Coronary artery (tissue), 2 donors: ENCODE measurements at regions not wholly inside any gene's neighbourhood (a gene's known extent, or its start where the extent isn't known, plus 50 kb on each side); places are given as distances from the start of the nearest gene placed in this dataset.
"Not testable (repeated sequence)": the region's sequence is repeated elsewhere in the genome, so short reads cannot be mapped to it uniquely, and the experiment has no call there.

Experiments used
- DNase-seq: peaks from one replicate; pipeline ENCODE4 v3.0.0-alpha.2; 2017; ENCODE audit warnings: low spot score
- H3K27ac ChIP-seq, 2 donors: fragments of 200-600 bp; sonication (generic); one replicate each; pipeline ENCODE4 v1.5.1; 2016 to 2019
- H3K4me3 ChIP-seq: fragments of 200-600 bp; sonication (generic); 2 replicates; pipeline ENCODE4 v1.5.1; 2016; ENCODE audit warnings: mild to moderate bottlenecking, moderate library complexity
- CTCF ChIP-seq: fragments of 200-600 bp; sonication (generic); IDR thresholded peaks from one replicate; pipeline ENCODE4 v1.5.1; 2019; ENCODE audit warnings: antibody characterized with exemption

DNA sequence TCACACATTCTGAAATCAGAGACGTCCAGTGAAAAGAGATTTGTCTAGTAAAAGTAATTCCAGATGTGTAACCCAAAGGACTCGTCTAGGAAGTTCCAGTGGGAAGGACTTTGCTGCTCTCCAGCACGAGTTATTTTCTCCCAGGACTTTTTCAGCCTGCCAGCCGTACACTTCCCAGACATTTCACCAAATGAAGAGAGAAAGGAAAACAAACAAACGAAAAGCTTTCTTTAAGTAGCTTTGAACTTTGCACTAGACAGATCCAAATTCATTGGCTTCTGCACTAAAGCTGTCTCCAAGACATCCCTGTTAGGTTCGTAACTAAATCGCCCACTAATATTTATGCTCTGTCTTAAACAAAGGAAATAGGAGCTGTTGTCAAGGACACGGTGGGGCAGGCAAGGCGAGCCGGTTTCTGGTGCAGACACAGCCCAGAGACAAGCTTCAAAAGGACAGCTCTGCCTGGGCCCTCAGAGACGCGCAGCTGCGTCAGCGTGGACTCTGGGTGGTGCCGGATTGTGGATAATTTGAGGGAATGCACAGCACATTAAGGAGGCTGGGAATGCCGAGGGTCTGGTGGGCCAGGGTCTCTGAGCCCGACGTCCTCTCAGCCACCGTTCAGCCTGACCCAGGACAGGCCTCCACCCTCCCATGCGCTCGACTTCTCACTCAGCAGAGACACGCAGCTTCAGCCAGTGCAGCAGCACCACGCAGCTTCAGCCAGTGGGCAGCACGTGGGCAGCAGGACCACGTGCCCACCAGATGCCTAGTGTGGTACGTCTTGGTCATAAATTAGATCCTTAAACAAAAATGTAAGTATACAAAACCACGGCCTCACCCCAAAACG is 64.1 kb upstream of the INSIG1 start:
- Histone ChIP-seq H3K4me3 (no peak overlapping the region), H3K27ac (no peak overlapping the region)
- no peak for DNase-seq
- no peak for TF ChIP-seq CTCF

GRCh38 chr7:155234158-155234492 is 63.6 kb upstream of the INSIG1 start:
- H3K27ac ChIP-seq = no peak overlapping the region
- H3K4me3 ChIP-seq = no peak overlapping the region
- DNase-seq = no peak
- TF ChIP-seq CTCF = no peak

DNA sequence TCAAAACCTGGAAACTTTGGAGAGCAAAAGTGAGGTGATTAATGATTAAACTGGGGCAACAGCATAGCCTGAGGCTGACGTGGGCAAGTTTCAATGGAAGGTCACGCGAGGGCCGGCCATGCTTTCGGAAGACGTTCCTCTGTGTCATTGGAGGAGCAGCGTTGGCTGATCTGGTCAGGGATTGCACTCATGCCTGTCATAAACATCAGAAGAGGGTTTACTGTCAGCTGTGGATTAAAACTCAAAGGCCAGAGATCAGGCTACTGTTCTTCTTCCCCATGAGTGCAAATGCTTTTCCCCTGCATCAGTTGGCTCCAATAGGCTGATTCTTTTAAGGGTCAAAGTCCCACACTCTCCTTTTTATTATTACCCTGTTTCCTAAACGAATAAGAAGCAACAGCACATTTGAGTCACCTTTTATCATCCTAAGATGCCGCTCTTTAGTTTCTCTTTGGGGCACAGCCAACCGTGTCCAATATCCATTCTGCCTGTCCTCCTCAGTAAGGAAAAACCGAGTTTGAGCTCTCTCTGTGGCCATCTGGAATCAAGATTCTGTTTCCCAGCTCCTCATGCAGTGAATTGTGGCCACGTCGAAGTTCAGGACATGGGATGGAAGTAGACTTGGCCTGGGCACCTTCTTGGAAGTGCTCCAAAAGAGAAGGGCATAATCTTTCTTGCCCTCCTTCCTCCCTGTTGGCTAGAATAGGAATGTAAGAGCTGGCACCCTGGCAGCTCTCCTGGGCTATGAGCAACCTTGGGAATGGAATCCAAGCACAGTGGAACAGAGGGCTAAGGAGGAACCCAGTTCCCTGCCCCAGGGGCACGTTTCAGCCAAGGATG is 62.5 kb upstream of the INSIG1 start:
- DNase-seq = no peak
- no peak overlapping the region for H3K27ac ChIP-seq
- H3K4me3 ChIP-seq = no peak overlapping the region
- TF ChIP-seq CTCF = no peak

- no peak for DNase-seq
- TF ChIP-seq CTCF = no peak
- Histone ChIP-seq H3K4me3 (no peak overlapping the region), H3K27ac (no peak overlapping the region)
Observed at GRCh38 chr7:155236386-155236785, 61.3 kb upstream of the INSIG1 start.

GRCh38 chr7:155237297-155237696 is 60.4 kb upstream of the INSIG1 start:
- no peak for DNase-seq
- TF ChIP-seq CTCF = no peak
- Histone ChIP-seq H3K4me3 (no peak overlapping the region), H3K27ac (no peak overlapping the region)

DNA sequence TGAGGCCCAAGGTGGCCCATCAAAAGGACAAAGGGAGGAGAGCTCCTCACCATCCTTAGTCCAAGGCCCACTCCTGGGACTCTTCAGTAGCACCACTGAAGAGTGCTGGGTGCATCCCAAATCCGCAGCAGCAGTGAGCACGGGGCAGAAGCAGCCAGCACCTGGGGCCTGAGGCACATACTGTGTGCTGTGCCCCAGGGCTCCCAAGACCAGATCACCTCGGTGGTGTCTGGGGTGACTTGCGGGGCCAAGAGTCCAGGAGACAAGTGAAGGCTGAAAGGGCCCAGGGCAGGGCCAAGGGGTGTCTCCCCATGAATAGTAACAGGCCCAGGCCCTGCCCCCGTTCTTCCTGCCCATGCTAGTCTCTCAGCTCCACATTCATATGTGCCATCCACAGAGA is 59.9 kb upstream of the INSIG1 start:
- Histone ChIP-seq H3K27ac (no peak overlapping the region), H3K4me3 (no peak overlapping the region)
- no peak for TF ChIP-seq CTCF
- DNase-seq = no peak

DNA sequence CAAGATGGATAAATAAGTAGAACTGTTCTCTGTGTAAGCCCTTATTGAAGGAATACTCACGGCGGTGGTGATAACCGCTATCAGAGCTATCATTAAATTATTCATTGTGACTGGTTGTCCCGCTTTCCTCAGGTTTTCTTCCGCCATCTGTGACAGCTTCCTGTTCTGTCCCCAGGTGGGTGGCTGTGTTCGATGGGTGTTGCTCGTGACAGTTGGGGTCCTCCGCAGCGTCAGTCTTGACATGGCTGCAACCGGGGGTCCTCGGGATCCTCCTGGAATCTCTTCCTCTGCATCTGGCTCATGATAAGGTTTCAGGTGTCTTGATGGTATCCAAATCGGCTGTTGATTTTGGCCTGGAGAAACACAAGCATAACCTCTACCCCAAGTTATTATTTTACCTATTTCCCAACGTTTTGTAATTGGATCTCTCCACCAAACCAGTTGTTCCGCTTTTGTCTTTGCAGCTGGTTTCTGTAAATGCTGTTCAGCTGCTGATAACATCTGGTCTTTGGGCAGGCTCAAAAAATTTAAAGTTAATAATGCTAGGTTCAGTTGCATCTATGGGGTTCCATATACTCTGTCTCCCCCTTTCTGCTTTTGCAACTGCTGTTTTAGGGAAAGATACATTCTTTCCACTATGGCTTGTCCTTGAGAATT is 58.1 kb upstream of the INSIG1 start:
- not testable (repeated sequence) for H3K27ac ChIP-seq, H3K4me3 ChIP-seq, DNase-seq
